WTC11 (cell line): ENCODE measurements at regions not wholly inside any gene's neighbourhood (a gene's known extent, or its start where the extent isn't known, plus 50 kb on each side); places are given as distances from the start of the nearest gene placed in this dataset.

Experiments used
- ATAC-seq: fragments of 200-7000 bp; cut with Tn5 transposase; 2 replicates; pipeline ENCODE4 v1.10.0; 2021; ENCODE audit warnings: mild to moderate bottlenecking, moderate library complexity
- CTCF ChIA-PET: fragments of 300-600 bp; sonication (Branson Sonifier 250); formaldehyde crosslinking; loops from one replicate; lab custom pipeline; 2021; ENCODE audit warnings: antibody characterized with exemption; lab: Charles Lee
- POLR2A ChIA-PET: fragments of 350-600 bp; sonication (Branson Sonifier 250); formaldehyde crosslinking; loops from one replicate; lab custom pipeline; 2021; ENCODE audit warnings: antibody characterized with exemption; lab: Charles Lee
- DNase-seq: peaks from one replicate; pipeline ENCODE4 v3.0.0; 2021; ENCODE audit warnings: low spot score
- H3K27ac Mint-ChIP-seq: 2 replicates; pipeline ENCODE4 v1.8.0; 2021; ENCODE audit warnings: mixed read lengths
- H3K27me3 Mint-ChIP-seq: 2 replicates; pipeline ENCODE4 v1.8.0; 2021; ENCODE audit warnings: low read depth, mild to moderate bottlenecking, moderate library complexity, mixed read lengths
- H3K36me3 Mint-ChIP-seq: 2 replicates; pipeline ENCODE4 v1.8.0; 2021; ENCODE audit warnings: mixed read lengths
- H3K4me1 Mint-ChIP-seq: 2 replicates; pipeline ENCODE4 v1.8.0; 2022; ENCODE audit warnings: mixed read lengths
- H3K4me3 Mint-ChIP-seq: 2 replicates; pipeline ENCODE4 v1.8.0; 2021; ENCODE audit warnings: mild to moderate bottlenecking, moderate library complexity, mixed read lengths
- H3K9me3 Mint-ChIP-seq: 2 replicates; pipeline ENCODE4 v1.8.0; 2021; ENCODE audit warnings: mixed read lengths
- CBFB ChIP-seq: sonication (generic); formaldehyde crosslinking; IDR thresholded peaks from 2 replicates; pipeline ENCODE4 v1.8.1; 2022; ENCODE audit warnings: mild to moderate bottlenecking, low read depth, missing genetic modification reagents
- ELF4 ChIP-seq: sonication (generic); formaldehyde crosslinking; IDR thresholded peaks from 2 replicates; pipeline ENCODE4 v1.8.1; 2022; ENCODE audit warnings: low read depth, mild to moderate bottlenecking, moderate library complexity, missing genetic modification reagents
- ESRRA ChIP-seq: sonication (generic); formaldehyde crosslinking; IDR thresholded peaks from 2 replicates; pipeline ENCODE4 v1.8.1; 2022; ENCODE audit warnings: mild to moderate bottlenecking, missing genetic modification reagents, borderline replicate concordance
- ETV6 ChIP-seq: sonication (generic); formaldehyde crosslinking; IDR thresholded peaks from 2 replicates; pipeline ENCODE4 v1.8.1; 2022; ENCODE audit warnings: mild to moderate bottlenecking, missing genetic modification reagents
- FOXP4 ChIP-seq: sonication (generic); formaldehyde crosslinking; IDR thresholded peaks from 2 replicates; pipeline ENCODE4 v1.8.0; 2022; ENCODE audit warnings: mild to moderate bottlenecking, missing genetic modification reagents
- GRHL2 ChIP-seq: fragments of 250-450 bp; sonication (Bioruptor Pico); IDR thresholded peaks from 2 replicates; pipeline ENCODE4 v1.8.0; 2022; ENCODE audit warnings: mild to moderate bottlenecking, moderate library complexity; ENCODE audit not compliant: insufficient replicate concordance, severe bottlenecking
- JAZF1 ChIP-seq: fragments of 250-450 bp; sonication (Bioruptor Pico); IDR thresholded peaks from 2 replicates; pipeline ENCODE4 v1.9.0; 2021; ENCODE audit warnings: moderate library complexity, mild to moderate bottlenecking, inconsistent platforms
- KAT7 ChIP-seq: sonication (generic); formaldehyde crosslinking; IDR thresholded peaks from 2 replicates; pipeline ENCODE4 v1.8.1; 2023; ENCODE audit warnings: missing genetic modification reagents, mild to moderate bottlenecking, borderline replicate concordance
- NFYB ChIP-seq: sonication (generic); formaldehyde crosslinking; conservative IDR thresholded peaks from 2 replicates; pipeline ENCODE4 v1.8.0; 2022; ENCODE audit warnings: low read depth, missing genetic modification reagents
- OVOL2 ChIP-seq: fragments of 250-450 bp; sonication (Bioruptor Pico); IDR thresholded peaks from 2 replicates; pipeline ENCODE4 v1.9.0; 2021; ENCODE audit warnings: mild to moderate bottlenecking, borderline replicate concordance
- PRDM15 ChIP-seq: sonication (generic); formaldehyde crosslinking; IDR thresholded peaks from 2 replicates; pipeline ENCODE4 v1.8.0; 2022; ENCODE audit warnings: missing genetic modification reagents
- USF2 ChIP-seq: sonication (generic); formaldehyde crosslinking; IDR thresholded peaks from 2 replicates; pipeline ENCODE4 v1.8.1; 2023; ENCODE audit warnings: mild to moderate bottlenecking, missing genetic modification reagents, moderate library complexity
- ZBTB43 ChIP-seq: sonication (generic); formaldehyde crosslinking; IDR thresholded peaks from 2 replicates; pipeline ENCODE4 v1.8.1; 2023; ENCODE audit warnings: mild to moderate bottlenecking, missing genetic modification reagents
- ZNF121 ChIP-seq: sonication (generic); formaldehyde crosslinking; IDR thresholded peaks from 2 replicates; pipeline ENCODE4 v1.8.0; 2023; ENCODE audit warnings: missing genetic modification reagents
- ZNF219 ChIP-seq: sonication (generic); formaldehyde crosslinking; IDR thresholded peaks from 2 replicates; pipeline ENCODE4 v1.8.0; 2023; ENCODE audit warnings: missing genetic modification reagents, mild to moderate bottlenecking, borderline replicate concordance
- ZNF281 ChIP-seq: sonication (generic); formaldehyde crosslinking; IDR thresholded peaks from 2 replicates; pipeline ENCODE4 v1.8.0; 2023; ENCODE audit warnings: mild to moderate bottlenecking, missing genetic modification reagents

GRCh38 chr3:29185706-29186105 is 95.2 kb upstream of the RBMS3 start:
- Mint-ChIP-seq H3K9me3 (peaks cover 5% of the 10 kb centered on the region; the same call in 1 of the 2 replicates), H3K36me3 (no peaks in the 10 kb centered on the region), H3K4me3 (no peak overlapping the region), H3K4me1 (no peaks in the 10 kb centered on the region), H3K27me3 (no peaks in the 10 kb centered on the region), H3K27ac (no peak overlapping the region)
- CTCF ChIA-PET, result no interaction called here
- POLR2A ChIA-PET, result interaction anchor here (0.6 kb wide), 1 partner anchor 20 kb away, joined by 3 read pairs; no protein-coding TSS in a partner anchor
- ATAC-seq, result no peak
- no peak for DNase-seq
- TF ChIP-seq ESRRA (CRISPR knock-in tag) (no peak), ELF4 (CRISPR knock-in tag) (no peak), KAT7 (CRISPR knock-in tag) (no peak), ZNF121 (CRISPR knock-in tag) (no peak), OVOL2 (CRISPR knock-in tag) (no peak), GRHL2 (CRISPR knock-in tag) (no peak), ZBTB43 (CRISPR knock-in tag) (no peak), ZNF219 (CRISPR knock-in tag) (no peak), USF2 (CRISPR knock-in tag) (no peak), CBFB (CRISPR knock-in tag) (no peak)

- ATAC-seq (no peak), DNase-seq (no peak)
- Mint-ChIP-seq H3K36me3 (no peaks in the 10 kb centered on the region), H3K4me1 (no peaks in the 10 kb centered on the region), H3K4me3 (no peak overlapping the region), H3K27ac (no peak overlapping the region)
- TF ChIP-seq JAZF1 (CRISPR knock-in tag) (no peak), ETV6 (CRISPR knock-in tag) (no peak), NFYB (CRISPR knock-in tag) (no peak), FOXP4 (CRISPR knock-in tag) (no peak), ZNF281 (no peak), PRDM15 (CRISPR knock-in tag) (no peak)
- TF ChIP-seq, all 79 proteins: peak for 0
- Mint-ChIP-seq H3K9me3 (peaks cover 7% of the 10 kb centered on the region), H3K27me3 (no peaks in the 10 kb centered on the region)
- ChIA-PET POLR2A (no interaction called here), CTCF (no interaction called here)
These were observed 94.7 kb upstream of the RBMS3 start for GRCh38 chr3:29186131-29186599.
